ENCODE measurements at regions not wholly inside any gene's neighbourhood (a gene's known extent, or its start where the extent isn't known, plus 50 kb on each side); places are given as distances from the start of the nearest gene placed in this dataset.
"Not testable (repeated sequence)": the region's sequence is repeated elsewhere in the genome, so short reads cannot be mapped to it uniquely, and the experiment has no call there.

GRCh38 chr6:79133173-79133572 is 55.1 kb upstream of the PHIP start (continued):
- TF ChIP-seq SIN3A (IDR thresholded peaks at IDR 0.05; ENCODE audit: low read depth) (no peak), JUND (IDR thresholded peaks at IDR 0.05) (no peak)

GRCh38 chr6:79131220-79131619 is 53.2 kb upstream of the PHIP start:
- H3K4me1 ChIP-seq (ENCODE audit: control insufficient read depth in 1 of 2, insufficient read depth in 2 of 2, low read length in 2 of 2); BruUV-seq (replicated peaks); H3K4me2 ChIP-seq (ENCODE audit: low read length); ATAC-seq; RAD21 ChIA-PET (ENCODE audit: low non-redundant PET in 1 of 2, low total read pairs in 2 of 2, uncharacterized antibody in 2 of 2, unreplicated experiment in 2 of 2); H3K9ac ChIP-seq (ENCODE audit: low read length); CTCF ChIA-PET; H3K9me2 ChIP-seq (ENCODE audit: insufficient read depth); POLR2A ChIA-PET; H3K9me3 ChIP-seq (ENCODE audit: control insufficient read depth in 1 of 2, insufficient read depth in 1 of 2, low read depth in 1 of 2, low read length in 2 of 2); intact Hi-C loops (cut with micrococcal nuclease); H2AFZ ChIP-seq (ENCODE audit: low read depth, low read length, poor library complexity, severe bottlenecking); H4K20me1 ChIP-seq (ENCODE audit: insufficient read depth); H3K27ac ChIP-seq (ENCODE audit: low read depth, low read length); H3K79me2 ChIP-seq (ENCODE audit: insufficient read depth, low read length); H3K4me3 ChIP-seq (replicated peaks in 1 of 2; ENCODE audit: low read depth in 1 of 2, low read length in 2 of 2); H3K27me3 ChIP-seq (ENCODE audit: insufficient read depth, low read length); DNase-seq (ENCODE audit: low read depth, low spot score); H3K36me3 ChIP-seq (ENCODE audit: control insufficient read depth in 1 of 2, insufficient read depth in 2 of 2, low read length in 2 of 2): not testable (repeated sequence)
